ENCODE measurements at regions not wholly inside any gene's neighbourhood (a gene's known extent, or its start where the extent isn't known, plus 50 kb on each side); places are given as distances from the start of the nearest gene placed in this dataset.

GRCh38 chr16:55055262-55055661, 124.6 kb downstream of the IRX5 start:
- ChIA-PET CTCF (no interaction called here), POLR2A (no interaction called here)
- DNase-seq (ENCODE audit: extremely low spot score) = no peak
- no peak for TF ChIP-seq CTCF (IDR thresholded peaks at IDR 0.05; ENCODE audit: control extremely low read depth, extremely low read depth, low read depth, missing control alignments)

DNA sequence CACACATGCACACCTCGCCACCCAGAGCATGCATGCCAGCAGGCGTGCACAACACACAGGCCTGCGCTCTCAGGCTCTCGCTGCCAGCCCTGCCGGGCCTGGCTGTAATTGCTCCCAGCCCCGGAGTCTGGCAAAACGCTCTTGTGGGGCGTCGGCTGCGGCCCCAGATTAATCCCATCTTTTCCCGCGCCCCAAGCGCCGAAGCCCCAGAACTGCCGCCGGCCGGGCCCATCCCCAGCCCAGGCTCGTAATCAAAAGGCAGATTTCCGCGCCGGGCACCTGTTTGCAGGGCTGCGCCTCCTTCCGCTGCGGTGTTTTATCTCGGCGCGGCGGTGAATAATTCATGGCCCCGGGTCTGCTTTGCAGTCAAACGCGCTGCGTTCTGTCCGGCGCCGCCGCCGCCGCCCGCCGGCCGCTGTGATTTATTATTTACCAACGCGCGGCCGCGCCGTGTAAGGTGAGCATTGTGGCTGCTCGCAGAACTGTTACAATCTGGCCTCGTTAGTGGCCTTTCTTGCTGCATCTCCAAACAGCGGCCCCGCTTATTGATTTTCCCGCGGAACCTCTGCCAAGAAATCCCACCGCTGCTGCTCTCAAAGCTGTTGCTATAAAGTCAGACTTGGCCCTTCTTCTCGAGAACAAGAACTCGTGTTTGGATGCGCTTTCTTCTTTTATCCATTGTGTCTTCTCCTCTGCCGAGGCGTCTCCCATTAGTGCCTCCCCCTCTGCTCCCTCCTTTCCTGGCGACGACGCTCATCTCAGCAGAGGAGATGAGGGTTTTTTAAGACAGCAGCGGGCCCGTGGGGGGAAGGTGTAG, 126.1 kb downstream of the IRX5 start:
- POLR2A ChIA-PET = no interaction called here
- no peak for TF ChIP-seq CTCF (IDR thresholded peaks at IDR 0.05; ENCODE audit: control extremely low read depth, extremely low read depth, low read depth, missing control alignments)
- CTCF ChIA-PET = no interaction called here
- no peak for DNase-seq (ENCODE audit: extremely low spot score)

DNA sequence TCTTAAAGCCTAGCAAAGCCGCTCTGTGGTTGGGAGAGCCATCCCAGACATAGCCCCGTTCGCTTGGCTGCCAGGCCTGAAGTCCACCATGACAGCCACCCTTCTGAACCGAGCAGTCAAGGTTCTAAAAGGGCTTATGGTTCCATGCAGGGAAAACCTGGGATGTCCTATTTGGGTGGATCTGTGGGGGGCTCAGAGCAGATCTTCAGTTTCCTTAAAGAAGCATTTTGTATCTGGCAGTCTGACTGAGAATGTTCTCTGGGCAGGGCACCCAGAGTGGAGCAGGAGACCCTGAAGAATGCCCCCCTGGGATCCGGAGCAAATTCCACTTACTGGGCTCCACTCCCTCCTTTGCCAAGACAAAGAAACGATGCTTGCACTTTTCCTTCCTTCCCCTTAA, 127.2 kb downstream of the IRX5 start:
- DNase-seq (ENCODE audit: extremely low spot score) = no peak
- POLR2A ChIA-PET = no interaction called here
- TF ChIP-seq CTCF (IDR thresholded peaks at IDR 0.05; ENCODE audit: control extremely low read depth, extremely low read depth, low read depth, missing control alignments) = no peak
- CTCF ChIA-PET = no interaction called here

- no peak for DNase-seq (ENCODE audit: extremely low spot score)
- TF ChIP-seq CTCF (IDR thresholded peaks at IDR 0.05; ENCODE audit: control extremely low read depth, extremely low read depth, low read depth, missing control alignments) = no peak
- ChIA-PET CTCF (no interaction called here), POLR2A (no interaction called here)
Measured at GRCh38 chr16:55058576-55058975, 127.9 kb downstream of the IRX5 start.

- CTCF ChIA-PET = no interaction called here
- TF ChIP-seq CTCF (IDR thresholded peaks at IDR 0.05; ENCODE audit: control extremely low read depth, extremely low read depth, low read depth, missing control alignments) = no peak
- POLR2A ChIA-PET = no interaction called here
- DNase-seq (ENCODE audit: extremely low spot score) = no peak
Measured at GRCh38 chr16:55059146-55059545, 128.5 kb downstream of the IRX5 start.

- TF ChIP-seq CTCF (IDR thresholded peaks at IDR 0.05; ENCODE audit: control extremely low read depth, extremely low read depth, low read depth, missing control alignments) = no peak
- POLR2A ChIA-PET = no interaction called here
- CTCF ChIA-PET = no interaction called here
- no peak for DNase-seq (ENCODE audit: extremely low spot score)
Measured at GRCh38 chr16:55061126-55061525, 130.5 kb downstream of the IRX5 start.
